Gastroesophageal sphincter (tissue), 4 donors: ENCODE measurements at regions not wholly inside any gene's neighbourhood (a gene's known extent, or its start where the extent isn't known, plus 50 kb on each side); places are given as distances from the start of the nearest gene placed in this dataset.

Experiments used
- ATAC-seq: fragments of 150-250 bp; one replicate; pipeline ENCODE4 v1.9.1; 2016; ENCODE audit warnings: mild to moderate bottlenecking, moderate library complexity
- H3K27ac ChIP-seq, 4 donors: fragments of 200-600 bp; sonication (generic) in 3 of 4; 1 replicate in 3 of 4; 2 replicates in 1 of 4; pipeline ENCODE4 v1.5.1; 2016 to 2019
- H3K27me3 ChIP-seq: fragments of 200-600 bp; sonication (generic); one replicate; pipeline ENCODE4 v1.5.1; 2019
- H3K36me3 ChIP-seq, 2 donors: fragments of 200-600 bp; sonication (generic); one replicate each; pipeline ENCODE4 v1.5.1; 2019; ENCODE audit warnings: control low read depth in 1 of 2
- H3K4me1 ChIP-seq, 3 donors: fragments of 200-600 bp; sonication (generic); 1 replicate in 2 of 3; 2 replicates in 1 of 3; pipeline ENCODE4 v1.5.1; 2016 to 2019; ENCODE audit warnings: control low read depth in 2 of 3
- H3K4me3 ChIP-seq, 2 donors: fragments of 200-600 bp; sonication (generic); one replicate each; pipeline ENCODE4 v1.5.1; 2019; ENCODE audit warnings: mild to moderate bottlenecking in 1 of 2, moderate library complexity in 1 of 2
- H3K9me3 ChIP-seq, 3 donors: fragments of 200-600 bp; sonication (generic); one replicate each; pipeline ENCODE4 v1.5.1; 2017 to 2019; ENCODE audit warnings: control low read depth in 2 of 3
- EP300 ChIP-seq: sonication (generic); formaldehyde crosslinking; IDR thresholded peaks from one replicate; pipeline ENCODE4 v1.6.1; 2017; ENCODE audit warnings: antibody characterized with exemption, mild to moderate bottlenecking
- POLR2A ChIP-seq, 2 donors: fragments of 450-650 bp; IDR thresholded peaks; one replicate each; pipeline ENCODE4 v1.6.1; 2017; ENCODE audit warnings: antibody characterized with exemption in 2 of 2, mild to moderate bottlenecking in 2 of 2, moderate library complexity in 1 of 2
- POLR2AphosphoS5 ChIP-seq: sonication (generic); formaldehyde crosslinking; IDR thresholded peaks from one replicate; pipeline ENCODE4 v1.6.1; 2017; ENCODE audit warnings: antibody characterized with exemption
- WGBS, 2 donors: methylation state at CpG; one replicate each; pipeline ENCODE4 v1.1.5; 2018; ENCODE audit warnings: low coverage in 1 of 2; 5-methylcytosine and 5-hydroxymethylcytosine counted together
- TF ChIP-seq, protein P1 (sequence below), 4 experiments: fragments of 200-600 bp in 2 of 4; fragments of 450-650 bp in 2 of 4; sonication (generic) in 1 of 4; IDR thresholded peaks; one replicate each; pipeline ENCODE4 v1.5.1; 2017 to 2019; ENCODE audit warnings: antibody characterized with exemption in 4 of 4, mild to moderate bottlenecking in 2 of 4, moderate library complexity in 2 of 4

DNA sequence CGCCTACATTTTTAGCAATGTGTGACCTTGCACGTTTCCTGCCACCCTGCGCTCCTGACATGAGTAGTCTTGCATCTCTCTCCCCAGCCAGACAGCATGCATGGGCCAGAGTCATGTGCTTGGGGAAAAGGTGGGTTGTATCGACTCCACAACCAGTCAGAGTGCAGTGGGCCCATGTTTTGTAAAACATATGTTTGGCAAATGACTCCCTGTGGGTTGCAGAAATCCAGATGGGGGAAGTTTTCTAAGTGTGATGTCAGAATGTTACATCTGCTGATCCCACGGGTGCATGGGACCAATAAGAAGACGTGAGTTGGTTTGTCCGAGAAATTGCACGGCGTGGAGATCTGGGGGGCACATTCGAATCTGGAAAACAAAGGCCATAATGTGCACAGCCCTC lies 147.1 kb downstream of the FOXL1 start:
- Histone ChIP-seq H3K4me1 (no peaks in the 10 kb centered on the region), H3K9me3 (no peaks in the 10 kb centered on the region), H3K27ac (no peak overlapping the region), H3K36me3 (no peaks in the 10 kb centered on the region), H3K4me3 (no peak overlapping the region), H3K27me3 (peaks cover 63% of the 10 kb centered on the region)
- no peak for ATAC-seq
- TF ChIP-seq POLR2AphosphoS5 (no peak), EP300 (no peak), POLR2A (IDR thresholded peaks at IDR 0.05) (no peak)
- TF ChIP-seq, protein P1, sequence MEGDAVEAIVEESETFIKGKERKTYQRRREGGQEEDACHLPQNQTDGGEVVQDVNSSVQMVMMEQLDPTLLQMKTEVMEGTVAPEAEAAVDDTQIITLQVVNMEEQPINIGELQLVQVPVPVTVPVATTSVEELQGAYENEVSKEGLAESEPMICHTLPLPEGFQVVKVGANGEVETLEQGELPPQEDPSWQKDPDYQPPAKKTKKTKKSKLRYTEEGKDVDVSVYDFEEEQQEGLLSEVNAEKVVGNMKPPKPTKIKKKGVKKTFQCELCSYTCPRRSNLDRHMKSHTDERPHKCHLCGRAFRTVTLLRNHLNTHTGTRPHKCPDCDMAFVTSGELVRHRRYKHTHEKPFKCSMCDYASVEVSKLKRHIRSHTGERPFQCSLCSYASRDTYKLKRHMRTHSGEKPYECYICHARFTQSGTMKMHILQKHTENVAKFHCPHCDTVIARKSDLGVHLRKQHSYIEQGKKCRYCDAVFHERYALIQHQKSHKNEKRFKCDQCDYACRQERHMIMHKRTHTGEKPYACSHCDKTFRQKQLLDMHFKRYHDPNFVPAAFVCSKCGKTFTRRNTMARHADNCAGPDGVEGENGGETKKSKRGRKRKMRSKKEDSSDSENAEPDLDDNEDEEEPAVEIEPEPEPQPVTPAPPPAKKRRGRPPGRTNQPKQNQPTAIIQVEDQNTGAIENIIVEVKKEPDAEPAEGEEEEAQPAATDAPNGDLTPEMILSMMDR (IDR thresholded peaks at IDR 0.05): no peak
- WGBS, 2 donors: 70 to 77% methylated on average over 8 to 9 of the region's 10 CpGs

DNA sequence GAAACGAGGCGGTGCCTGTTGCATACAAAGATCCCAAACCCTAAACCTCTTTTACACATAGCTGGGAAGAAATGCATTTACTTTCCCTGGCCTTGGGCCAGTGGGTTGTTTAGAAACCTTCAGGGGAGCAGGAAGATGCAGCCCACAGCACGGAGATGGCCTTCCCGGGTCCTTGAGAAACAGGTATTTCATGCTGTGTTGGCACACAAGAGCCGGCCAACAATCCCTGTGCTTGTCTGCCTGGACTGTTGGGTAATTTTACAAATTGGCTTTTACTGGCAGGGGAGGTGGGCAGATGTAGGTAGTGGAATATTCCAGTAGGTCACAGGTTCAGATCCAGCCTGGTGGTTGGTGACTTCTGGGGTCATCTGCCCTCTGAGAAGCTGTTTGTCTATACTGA lies 148.0 kb downstream of the FOXL1 start:
- no peaks in the 10 kb centered on the region for H3K9me3 ChIP-seq
- no peak overlapping the region for H3K4me3 ChIP-seq
- no peak for TF ChIP-seq EP300
- H3K4me1 ChIP-seq: no peaks in the 10 kb centered on the region
- peaks cover 72% of the 10 kb centered on the region for H3K27me3 ChIP-seq
- H3K36me3 ChIP-seq: no peaks in the 10 kb centered on the region
- ATAC-seq: no peak
- H3K27ac ChIP-seq: no peak overlapping the region
- WGBS, 2 donors: 50 to 72% methylated on average over 2 to 3 of the region's 5 CpGs

DNA sequence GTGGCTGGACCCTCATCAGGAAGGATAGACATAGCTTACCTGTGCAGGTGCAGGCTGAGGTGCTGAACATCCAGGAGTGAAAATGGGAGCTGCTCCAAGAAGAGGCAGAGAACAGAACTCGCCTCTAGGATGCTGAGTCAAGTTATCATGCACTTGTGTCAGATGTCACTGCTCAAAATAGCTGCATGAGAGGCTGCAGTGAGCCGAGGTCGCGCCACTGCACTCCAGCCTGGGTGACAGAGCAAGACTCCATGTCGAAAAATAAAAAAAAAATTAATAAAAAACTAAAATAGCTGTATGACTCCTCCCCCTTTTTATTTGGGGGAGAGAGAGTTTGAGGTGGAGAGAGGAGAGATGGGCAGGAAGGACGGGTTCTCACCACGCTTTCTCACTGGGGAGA lies 148.8 kb downstream of the FOXL1 start:
- WGBS, 2 donors: 76 to 82% methylated on average over 6 to 7 of the region's 7 CpGs
- no peaks in the 10 kb centered on the region for H3K9me3 ChIP-seq
- no peaks in the 10 kb centered on the region for H3K4me1 ChIP-seq
- no peak overlapping the region for H3K27ac ChIP-seq
- no peak for ATAC-seq
- no peak overlapping the region for H3K4me3 ChIP-seq
- TF ChIP-seq, protein P1 (IDR thresholded peaks at IDR 0.05): no peak
- no peak for TF ChIP-seq EP300
- no peak for TF ChIP-seq POLR2AphosphoS5
- TF ChIP-seq POLR2A (IDR thresholded peaks at IDR 0.05): no peak
- H3K27me3 ChIP-seq: peaks cover 75% of the 10 kb centered on the region
- no peaks in the 10 kb centered on the region for H3K36me3 ChIP-seq

DNA sequence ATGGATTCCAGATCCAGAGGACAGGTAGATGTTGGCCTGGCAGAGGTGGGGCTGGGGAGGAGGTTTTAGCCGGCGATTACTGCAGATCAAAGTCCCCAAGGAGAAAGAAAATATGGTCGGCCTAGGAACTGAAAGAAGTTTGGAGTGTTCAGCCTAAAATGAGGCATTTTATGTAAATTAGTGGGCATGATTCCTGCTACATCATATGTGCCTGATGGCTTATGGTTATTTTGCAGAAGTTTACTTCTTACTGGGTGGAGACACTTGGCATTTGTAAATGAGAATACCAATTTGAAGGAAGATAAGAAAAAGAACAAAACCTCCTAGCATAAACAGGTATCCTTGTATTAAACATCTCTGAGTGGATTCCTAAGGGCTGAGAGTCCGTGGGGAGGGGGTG lies 149.3 kb downstream of the FOXL1 start:
- Histone ChIP-seq H3K27ac (no peak overlapping the region), H3K9me3 (no peaks in the 10 kb centered on the region), H3K4me3 (no peak overlapping the region), H3K4me1 (no peaks in the 10 kb centered on the region), H3K27me3 (peaks cover 77% of the 10 kb centered on the region), H3K36me3 (no peaks in the 10 kb centered on the region)
- no peak for ATAC-seq
- no peak for TF ChIP-seq EP300
- TF ChIP-seq POLR2A (IDR thresholded peaks at IDR 0.05): no peak
- TF ChIP-seq, protein P1 (IDR thresholded peaks at IDR 0.05): no peak
- TF ChIP-seq POLR2AphosphoS5: no peak
- WGBS, 2 donors: 54 to 78% methylated on average over 4 of the region's 4 CpGs

DNA sequence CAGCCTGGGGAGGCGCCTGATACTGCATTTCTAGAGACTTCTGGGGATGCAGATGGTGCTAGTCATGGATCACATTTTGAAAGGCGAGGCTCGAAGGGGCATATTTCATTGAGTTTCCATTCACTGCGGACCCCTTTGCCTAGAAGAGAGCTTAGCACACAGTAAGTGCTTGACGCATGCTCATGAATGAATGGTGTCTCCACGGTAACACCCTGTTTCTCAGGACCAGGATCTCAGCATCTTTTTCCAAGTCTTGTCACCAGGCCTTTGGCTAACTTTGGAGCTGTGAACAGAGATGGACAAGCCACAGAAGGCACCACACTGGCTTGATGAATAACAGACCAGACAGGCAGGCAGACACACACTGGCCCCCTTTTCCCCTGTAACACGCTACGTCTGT lies 151.3 kb downstream of the FOXL1 start:
- TF ChIP-seq POLR2AphosphoS5 (no peak), EP300 (no peak), POLR2A (IDR thresholded peaks at IDR 0.05) (no peak)
- TF ChIP-seq, protein P1 (IDR thresholded peaks at IDR 0.05): no peak
- ATAC-seq: no peak
- Histone ChIP-seq H3K9me3 (no peaks in the 10 kb centered on the region), H3K27me3 (peaks cover 93% of the 10 kb centered on the region), H3K4me1 (no peaks in the 10 kb centered on the region), H3K4me3 (no peak overlapping the region), H3K27ac (no peak overlapping the region), H3K36me3 (no peaks in the 10 kb centered on the region)
- WGBS, 2 donors: 54 to 63% methylated on average over 4 to 5 of the region's 8 CpGs
